ENCODE measurements at regions not wholly inside any gene's neighbourhood (a gene's known extent, or its start where the extent isn't known, plus 50 kb on each side); places are given as distances from the start of the nearest gene placed in this dataset.
A peak's percentile ranks its signal among the peaks of the same experiment; 100 is the strongest.

GRCh38 chr5:155418960-155419579 lies 405.5 kb downstream of the KIF4B start:
- no peak for DNase-seq (ENCODE audit: low spot score)

GRCh38 chr5:155430192-155430591 lies 416.6 kb downstream of the KIF4B start:
- no peak for DNase-seq (ENCODE audit: low spot score)

- DNase-seq (ENCODE audit: low spot score), result no peak
These were observed 420.7 kb downstream of the KIF4B start for GRCh38 chr5:155434267-155434666.

- peak; percentile 1 for DNase-seq (ENCODE audit: low spot score)
These were observed 421.1 kb downstream of the KIF4B start for GRCh38 chr5:155434681-155435080.

GRCh38 chr5:155441849-155442248 lies 428.3 kb downstream of the KIF4B start:
- DNase-seq (ENCODE audit: low spot score), result no peak

GRCh38 chr5:155451106-155451505 lies 437.6 kb downstream of the KIF4B start:
- no peak for DNase-seq (ENCODE audit: low spot score)

- DNase-seq (ENCODE audit: low spot score), result no peak
These were observed 442.4 kb downstream of the KIF4B start for GRCh38 chr5:155455791-155456514.

- DNase-seq (ENCODE audit: low spot score), result no peak
These were observed 446.4 kb downstream of the KIF4B start for GRCh38 chr5:155459889-155460500.

- no peak for DNase-seq (ENCODE audit: low spot score)
These were observed 447.0 kb downstream of the KIF4B start for GRCh38 chr5:155460501-155460931.

- no peak for DNase-seq (ENCODE audit: low spot score)
These were observed 447.7 kb downstream of the KIF4B start for GRCh38 chr5:155461304-155461703.

- DNase-seq (ENCODE audit: low spot score), result no peak
These were observed 453.3 kb downstream of the KIF4B start for GRCh38 chr5:155466851-155467250.

- no peak for DNase-seq (ENCODE audit: low spot score)
These were observed 457.5 kb downstream of the KIF4B start for GRCh38 chr5:155471027-155471426.

GRCh38 chr5:155472780-155473179 lies 459.2 kb downstream of the KIF4B start:
- DNase-seq (ENCODE audit: low spot score), result no peak

GRCh38 chr5:155475318-155475717 lies 461.8 kb downstream of the KIF4B start:
- DNase-seq (ENCODE audit: low spot score), result no peak

GRCh38 chr5:155480731-155481131 lies 467.2 kb downstream of the KIF4B start:
- no peak for DNase-seq (ENCODE audit: low spot score)

GRCh38 chr5:155481182-155481581 lies 467.6 kb downstream of the KIF4B start:
- DNase-seq (ENCODE audit: low spot score), result no peak

GRCh38 chr5:155482428-155482827 lies 468.9 kb downstream of the KIF4B start:
- no peak for DNase-seq (ENCODE audit: low spot score)

GRCh38 chr5:155485386-155485785 lies 471.8 kb downstream of the KIF4B start:
- no peak for DNase-seq (ENCODE audit: low spot score)

GRCh38 chr5:155489949-155490348 lies 476.4 kb downstream of the KIF4B start:
- DNase-seq (ENCODE audit: low spot score), result no peak

- DNase-seq (ENCODE audit: low spot score), result no peak
These were observed 478.6 kb downstream of the KIF4B start for GRCh38 chr5:155492191-155492590.

- no peak for DNase-seq (ENCODE audit: low spot score)
These were observed 491.1 kb downstream of the KIF4B start for GRCh38 chr5:155504606-155505005.

- no peak for DNase-seq (ENCODE audit: low spot score)
These were observed 493.8 kb downstream of the KIF4B start for GRCh38 chr5:155507363-155507762.

GRCh38 chr5:155508673-155509072 lies 495.1 kb downstream of the KIF4B start:
- DNase-seq (ENCODE audit: low spot score), result no peak
